RWPE1 (cell line): ENCODE measurements at regions not wholly inside any gene's neighbourhood (a gene's known extent, or its start where the extent isn't known, plus 50 kb on each side); places are given as distances from the start of the nearest gene placed in this dataset.

ENCODE experiments used
- CTCF ChIA-PET: fragments of 350-600 bp; sonication (Branson Sonifier 250); formaldehyde crosslinking; extraction: SDS; loops from one replicate; lab custom pipeline; 2021; lab: Yijun Ruan, JAX
- POLR2A ChIA-PET: fragments of 400-600 bp; formaldehyde crosslinking; extraction: SDS; loops from one replicate; lab custom pipeline; 2020; ENCODE audit warnings: antibody characterized with exemption; ENCODE audit not compliant: low non-redundant PET; lab: Yijun Ruan, JAX
- DNase-seq: peaks from one replicate; pipeline ENCODE4 v3.0.0; 2012; ENCODE audit warnings: low spot score
- H3K27ac ChIP-seq: fragments of 450-650 bp; 2 replicates; pipeline ENCODE4 v1.5.1; 2017
- TF ChIP-seq, protein P1 (sequence below): fragments of 450-650 bp; conservative IDR thresholded peaks from 2 replicates; pipeline ENCODE4 v1.5.1; 2017; ENCODE audit warnings: low read depth, mild to moderate bottlenecking

DNA sequence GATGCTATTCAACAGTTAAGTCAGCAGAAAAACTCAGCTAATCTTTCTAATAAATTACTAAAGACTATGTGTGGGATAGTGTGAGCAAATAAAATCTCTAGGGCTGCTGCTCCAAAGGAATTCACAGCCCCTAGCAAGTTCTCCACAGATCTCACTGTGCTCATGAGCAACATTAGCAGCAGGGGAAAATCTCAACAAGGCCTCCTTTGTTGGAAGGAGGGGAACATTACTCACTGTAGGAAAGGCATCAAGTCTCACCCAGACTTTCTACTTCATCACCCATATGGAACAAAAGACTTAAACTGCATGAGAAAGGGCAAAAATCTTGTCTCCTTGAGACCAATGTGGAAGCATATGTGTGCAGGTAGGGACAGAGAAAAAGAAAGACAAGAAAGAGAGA, 726.4 kb upstream of the SLC35B3 start:
- no peak for DNase-seq
- no peak overlapping the region for H3K27ac ChIP-seq
- ChIA-PET POLR2A (no interaction called here), CTCF (interaction anchor here (0.5 kb wide), 1 partner anchor 1394 kb away, joined by 3 read pairs; no protein-coding TSS in a partner anchor)
- TF ChIP-seq, protein P1, sequence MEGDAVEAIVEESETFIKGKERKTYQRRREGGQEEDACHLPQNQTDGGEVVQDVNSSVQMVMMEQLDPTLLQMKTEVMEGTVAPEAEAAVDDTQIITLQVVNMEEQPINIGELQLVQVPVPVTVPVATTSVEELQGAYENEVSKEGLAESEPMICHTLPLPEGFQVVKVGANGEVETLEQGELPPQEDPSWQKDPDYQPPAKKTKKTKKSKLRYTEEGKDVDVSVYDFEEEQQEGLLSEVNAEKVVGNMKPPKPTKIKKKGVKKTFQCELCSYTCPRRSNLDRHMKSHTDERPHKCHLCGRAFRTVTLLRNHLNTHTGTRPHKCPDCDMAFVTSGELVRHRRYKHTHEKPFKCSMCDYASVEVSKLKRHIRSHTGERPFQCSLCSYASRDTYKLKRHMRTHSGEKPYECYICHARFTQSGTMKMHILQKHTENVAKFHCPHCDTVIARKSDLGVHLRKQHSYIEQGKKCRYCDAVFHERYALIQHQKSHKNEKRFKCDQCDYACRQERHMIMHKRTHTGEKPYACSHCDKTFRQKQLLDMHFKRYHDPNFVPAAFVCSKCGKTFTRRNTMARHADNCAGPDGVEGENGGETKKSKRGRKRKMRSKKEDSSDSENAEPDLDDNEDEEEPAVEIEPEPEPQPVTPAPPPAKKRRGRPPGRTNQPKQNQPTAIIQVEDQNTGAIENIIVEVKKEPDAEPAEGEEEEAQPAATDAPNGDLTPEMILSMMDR: no peak

DNA sequence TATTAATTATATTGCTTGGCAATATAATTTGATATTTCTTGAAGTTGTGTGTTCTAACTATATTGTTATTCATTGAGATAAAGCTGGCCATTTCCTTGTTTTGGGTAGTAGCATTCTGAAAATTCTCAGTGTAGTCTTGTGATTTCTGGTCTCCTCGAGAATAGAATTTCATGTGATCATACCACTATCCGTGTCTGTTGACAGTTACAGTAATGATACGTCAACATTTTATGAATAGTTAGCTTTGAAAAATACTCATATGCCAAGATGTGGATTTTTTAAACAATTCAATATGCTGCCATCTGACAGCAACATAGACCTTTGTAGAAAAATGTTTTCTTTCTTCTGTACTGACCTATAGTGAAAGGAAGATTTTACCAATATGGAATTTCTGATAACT, 723.7 kb upstream of the SLC35B3 start:
- DNase-seq: no peak
- H3K27ac ChIP-seq: no peak overlapping the region
- ChIA-PET CTCF (no interaction called here), POLR2A (no interaction called here)
- TF ChIP-seq, protein P1: no peak

DNA sequence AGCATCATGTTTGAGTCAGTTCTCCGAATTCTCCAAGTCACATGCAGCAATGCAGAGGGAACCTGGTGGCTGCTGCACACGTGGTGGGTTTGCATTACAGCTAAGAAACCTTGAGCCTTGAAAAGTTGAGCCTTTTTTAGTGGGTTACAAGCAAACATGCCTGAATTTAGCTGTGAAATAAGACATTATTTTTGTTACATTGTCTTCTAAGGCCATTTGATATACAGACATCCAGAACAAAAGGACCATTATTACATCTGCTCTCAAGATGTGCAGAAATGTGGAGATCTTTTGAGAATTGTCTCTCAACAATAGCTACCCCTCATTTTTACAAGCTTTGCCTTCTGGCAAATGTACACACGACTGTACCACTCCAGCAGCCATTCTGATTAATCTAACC, 720.5 kb upstream of the SLC35B3 start:
- no peak for DNase-seq
- H3K27ac ChIP-seq: no peak overlapping the region
- ChIA-PET POLR2A (no interaction called here), CTCF (no interaction called here)
- TF ChIP-seq, protein P1: no peak

DNA sequence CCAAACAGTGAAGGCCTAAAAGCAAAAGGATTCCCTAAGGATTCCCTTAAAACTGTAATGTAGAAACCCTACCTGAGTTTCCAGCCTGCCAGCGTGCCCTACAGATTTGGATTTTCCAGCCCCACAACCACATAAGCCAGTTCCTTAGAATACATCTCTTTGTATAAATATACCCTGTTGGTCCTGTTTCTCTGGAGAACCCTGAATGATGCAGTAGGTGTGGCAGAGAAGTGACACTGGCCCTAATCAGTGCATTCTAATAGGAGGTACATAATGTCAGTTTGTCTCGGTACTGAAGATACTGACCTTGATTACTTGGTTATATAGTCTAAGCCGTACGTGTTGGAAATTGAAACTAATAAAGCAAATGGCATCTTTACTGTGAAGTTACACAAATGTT, 707.8 kb upstream of the SLC35B3 start:
- DNase-seq: no peak
- POLR2A ChIA-PET: no interaction called here
- TF ChIP-seq, protein P1: no peak
- CTCF ChIA-PET: no interaction called here
- H3K27ac ChIP-seq: no peak overlapping the region

DNA sequence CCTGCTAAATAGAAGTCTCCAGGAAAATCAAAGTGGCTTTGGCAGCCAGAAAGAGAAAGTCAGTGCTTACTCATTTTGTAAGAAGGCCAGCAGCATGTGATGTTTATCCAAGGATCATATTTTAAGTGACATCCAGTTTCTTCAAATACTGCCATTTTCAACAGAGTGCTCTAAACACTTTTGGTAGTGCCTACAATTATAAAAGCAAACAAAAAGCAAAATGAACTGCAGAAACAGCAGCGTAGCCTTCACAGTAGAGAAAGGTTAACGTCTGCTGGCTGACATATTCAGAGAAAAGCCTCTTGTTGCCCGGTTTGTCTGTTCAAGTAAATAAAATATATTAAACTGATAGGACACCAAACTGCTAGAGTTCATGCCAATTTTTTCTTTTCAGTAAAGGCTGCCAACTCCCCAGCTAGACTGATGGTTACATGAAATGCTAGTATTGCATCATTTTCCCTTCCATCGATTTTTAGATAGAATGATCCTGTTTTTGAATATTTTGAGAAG, 705.7 kb upstream of the SLC35B3 start:
- ChIA-PET POLR2A (no interaction called here), CTCF (interaction anchor here (0.6 kb wide), 2 partner anchors 322 to 1316 kb away, joined by 3 to 4 read pairs; no protein-coding TSS in a partner anchor)
- TF ChIP-seq, protein P1: no peak
- no peak for DNase-seq
- no peak overlapping the region for H3K27ac ChIP-seq

DNA sequence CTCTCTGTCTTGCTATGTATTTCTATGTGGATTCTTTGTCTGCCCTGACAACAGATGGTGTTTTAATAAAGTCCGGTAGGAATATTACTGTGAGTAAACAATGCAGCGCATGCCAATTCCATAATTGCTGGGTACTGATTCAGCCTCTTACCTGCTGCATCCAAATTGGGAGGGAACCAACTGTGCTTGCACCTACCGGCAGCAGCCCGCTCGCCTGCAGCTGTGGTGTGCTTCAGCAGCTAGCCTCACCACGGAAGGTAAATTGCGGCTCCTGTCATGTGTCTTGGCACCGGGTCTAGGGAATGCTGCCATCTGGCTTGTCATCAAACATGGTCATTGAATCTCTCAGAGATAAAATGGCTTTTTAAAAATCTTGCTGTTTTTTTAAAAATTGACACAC, 704.8 kb upstream of the SLC35B3 start:
- TF ChIP-seq, protein P1: no peak
- ChIA-PET POLR2A (no interaction called here), CTCF (no interaction called here)
- H3K27ac ChIP-seq: peak overlapping the region; percentile 84
- peak; percentile 27 for DNase-seq

DNA sequence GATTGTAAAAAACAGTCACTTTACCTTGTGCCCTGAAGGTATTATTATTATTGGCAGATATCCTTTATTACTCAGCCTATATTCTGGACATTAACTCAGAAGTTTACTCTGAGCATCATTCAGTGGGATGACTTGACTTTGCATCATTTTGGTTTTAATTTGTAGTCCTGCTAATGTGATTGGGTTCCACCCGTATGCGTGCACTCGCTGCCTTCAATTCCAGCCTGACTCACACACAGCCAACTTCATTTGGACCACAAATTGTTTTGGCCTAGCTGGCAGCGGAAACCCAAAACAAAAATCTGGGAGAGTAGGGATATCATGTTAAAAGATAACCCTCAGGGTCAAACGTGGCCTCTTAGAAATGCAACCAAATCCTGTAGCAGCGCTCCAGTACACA, 704.4 kb upstream of the SLC35B3 start:
- DNase-seq: peak; percentile 48
- TF ChIP-seq, protein P1: no peak
- CTCF ChIA-PET: interaction anchor here (0.6 kb wide), 1 partner anchor 41 kb away, joined by 3 read pairs; no protein-coding TSS in a partner anchor
- peak overlapping the region; percentile 84 for H3K27ac ChIP-seq
- POLR2A ChIA-PET: no interaction called here
